IMR-90 (cell line): ENCODE measurements at regions not wholly inside any gene's neighbourhood (a gene's known extent, or its start where the extent isn't known, plus 50 kb on each side); places are given as distances from the start of the nearest gene placed in this dataset.

Experiments used
- ATAC-seq: fragments of 200-7000 bp; cut with Tn5 transposase; 2 replicates; pipeline ENCODE4 v1.9.1; 2020; ENCODE audit warnings: low read depth, mild to moderate bottlenecking, moderate library complexity
- BruUV-seq: library from RNA; stranded (reverse); fragments of 400-500 nt; replicated peaks from 2 replicates; lab custom pipeline; 2021; lab: Mats Ljungman, UMichigan
- CTCF ChIA-PET: fragments of 300-600 bp; formaldehyde crosslinking; extraction: SDS; loops from one replicate; lab custom pipeline; 2021; ENCODE audit warnings: antibody characterized with exemption; lab: Yijun Ruan, JAX
- POLR2A ChIA-PET: fragments of 300-600 bp; sonication (Branson Sonifier 250); formaldehyde crosslinking; loops from one replicate; lab custom pipeline; 2022; ENCODE audit warnings: antibody characterized with exemption; ENCODE audit not compliant: unreplicated experiment; lab: Charles Lee
- DNase-seq: peaks from one replicate; pipeline ENCODE4 v3.0.0; 2013
- H2AFZ ChIP-seq: replicated peaks from 2 replicates; pipeline ENCODE3; 2013; ENCODE audit warnings: low read length, mild to moderate bottlenecking; ENCODE audit not compliant: poor library complexity
- H2AK5ac ChIP-seq: 2 replicates; pipeline ENCODE4 v1.6.1; 2013; ENCODE audit warnings: low read depth, low read length, inconsistent platforms
- H2AK9ac ChIP-seq: replicated peaks from 2 replicates; pipeline ENCODE3; 2013; ENCODE audit warnings: mild to moderate bottlenecking, low read depth, low read length, moderate library complexity; ENCODE audit not compliant: poor library complexity
- H2BK120ac ChIP-seq: 2 replicates; pipeline ENCODE4 v1.6.1; 2013; ENCODE audit warnings: low read depth, low read length, inconsistent platforms
- H2BK15ac ChIP-seq: 3 replicates; pipeline ENCODE4 v1.6.1; 2013; ENCODE audit warnings: low read depth, low read length, inconsistent platforms
- H2BK20ac ChIP-seq: 2 replicates; pipeline ENCODE4 v1.6.1; 2013; ENCODE audit warnings: low read depth, mild to moderate bottlenecking, inconsistent platforms, low read length, moderate library complexity
- H2BK5ac ChIP-seq: 2 replicates; pipeline ENCODE4 v1.6.1; 2013; ENCODE audit warnings: mild to moderate bottlenecking, low read depth, low read length, inconsistent platforms; ENCODE audit not compliant: poor library complexity, severe bottlenecking
- H3K14ac ChIP-seq: replicated peaks from 2 replicates; pipeline ENCODE4 v1.6.1; 2013; ENCODE audit warnings: low read depth, low read length, inconsistent platforms
- H3K18ac ChIP-seq: 2 replicates; pipeline ENCODE4 v1.6.1; 2013; ENCODE audit warnings: low read depth, low read length, control low read depth
- H3K23ac ChIP-seq: 2 replicates; pipeline ENCODE4 v1.6.1; 2013; ENCODE audit warnings: low read depth, low read length, inconsistent platforms
- H3K27ac ChIP-seq: 2 replicates; pipeline ENCODE4 v1.5.1; 2013; ENCODE audit warnings: mild to moderate bottlenecking, control low read depth, low read length; ENCODE audit not compliant: insufficient read depth
- H3K27me3 ChIP-seq: 2 replicates; pipeline ENCODE4 v1.6.1; 2013; ENCODE audit warnings: low read length; ENCODE audit not compliant: control insufficient read depth, insufficient read depth
- H3K36me3 ChIP-seq: 2 replicates; pipeline ENCODE4 v1.6.1; 2013; ENCODE audit warnings: low read length, mixed read lengths; ENCODE audit not compliant: control insufficient read depth, insufficient read depth
- H3K4ac ChIP-seq: 2 replicates; pipeline ENCODE4 v1.6.1; 2013; ENCODE audit warnings: low read depth, low read length, inconsistent platforms
- H3K4me1 ChIP-seq: 2 replicates; pipeline ENCODE4 v1.6.1; 2013; ENCODE audit warnings: low read length, mixed read lengths; ENCODE audit not compliant: control insufficient read depth, insufficient read depth
- H3K4me2 ChIP-seq: 2 replicates; pipeline ENCODE4 v1.6.1; 2013; ENCODE audit warnings: low read depth, mild to moderate bottlenecking, control low read depth, low read length, moderate library complexity
- H3K4me3 ChIP-seq: 2 replicates; pipeline ENCODE4 v1.5.1; 2013; ENCODE audit warnings: low read depth, mild to moderate bottlenecking, control low read depth, low read length, moderate library complexity; ENCODE audit not compliant: insufficient read depth
- H3K56ac ChIP-seq: 2 replicates; pipeline ENCODE4 v1.6.1; 2013; ENCODE audit warnings: low read length, inconsistent platforms; ENCODE audit not compliant: insufficient read depth; ENCODE audit errors: extremely low read depth
- H3K79me1 ChIP-seq, 2 experiments: 2 replicates each; pipeline ENCODE4 v1.6.1; 2013; ENCODE audit warnings: low read length in 2 of 2, inconsistent platforms in 1 of 2, low read depth in 1 of 2
- H3K9ac ChIP-seq: 2 replicates; pipeline ENCODE4 v1.6.1; 2013; ENCODE audit warnings: low read depth, low read length, control low read depth
- H3K9me1 ChIP-seq: 2 replicates; pipeline ENCODE4 v1.6.1; 2013; ENCODE audit warnings: low read length, inconsistent platforms; ENCODE audit not compliant: insufficient read depth
- H3K9me3 ChIP-seq: 2 replicates; pipeline ENCODE4 v1.6.1; 2013; ENCODE audit warnings: low read length; ENCODE audit not compliant: control insufficient read depth, insufficient read depth
- H4K20me1 ChIP-seq: 2 replicates; pipeline ENCODE4 v1.6.1; 2013; ENCODE audit warnings: low read length, inconsistent platforms; ENCODE audit not compliant: insufficient read depth
- H4K5ac ChIP-seq: 2 replicates; pipeline ENCODE4 v1.6.1; 2013; ENCODE audit warnings: mild to moderate bottlenecking, low read depth, low read length, control low read depth
- H4K8ac ChIP-seq, 2 experiments: 2 replicates each; pipeline ENCODE4 v1.6.1; 2013; ENCODE audit warnings: low read depth in 2 of 2, low read length in 2 of 2, control low read depth in 1 of 2, inconsistent platforms in 1 of 2
- H4K91ac ChIP-seq: 2 replicates; pipeline ENCODE4 v1.6.1; 2013; ENCODE audit warnings: low read depth, low read length, inconsistent platforms; ENCODE audit not compliant: insufficient read depth
- BHLHE40 ChIP-seq: fragments of 150-350 bp; IDR thresholded peaks from 2 replicates; pipeline ENCODE4 v1.6.1; 2016; ENCODE audit warnings: mild to moderate bottlenecking, low read depth, low read length
- CEBPB ChIP-seq: IDR thresholded peaks from 2 replicates; pipeline ENCODE4 v1.6.1; 2012; ENCODE audit warnings: low read depth, low read length, improper control_type of control experiment
- CHD1 ChIP-seq: IDR thresholded peaks from 2 replicates; pipeline ENCODE4 v1.6.1; 2012; ENCODE audit warnings: low read depth, low read length, improper control_type of control experiment
- FOS ChIP-seq: fragments of 150-350 bp; IDR thresholded peaks from 2 replicates; pipeline ENCODE4 v1.6.1; 2016; ENCODE audit warnings: low read depth, low read length
- MAFK ChIP-seq: IDR thresholded peaks from 2 replicates; pipeline ENCODE4 v1.6.1; 2012; ENCODE audit warnings: low read depth, low read length, improper control_type of control experiment
- MAZ ChIP-seq: IDR thresholded peaks from 2 replicates; pipeline ENCODE4 v1.6.1; 2012; ENCODE audit warnings: low read depth, mild to moderate bottlenecking, low read length, improper control_type of control experiment, moderate library complexity, borderline replicate concordance
- MXI1 ChIP-seq: IDR thresholded peaks from 2 replicates; pipeline ENCODE4 v1.6.1; 2012; ENCODE audit warnings: low read depth, mild to moderate bottlenecking, low read length, moderate library complexity, borderline replicate concordance
- NFE2L2 ChIP-seq: fragments of 150-350 bp; IDR thresholded peaks from 2 replicates; pipeline ENCODE4 v1.6.1; 2016; ENCODE audit warnings: low read depth, mild to moderate bottlenecking, low read length
- POLR2A ChIP-seq: IDR thresholded peaks from 2 replicates; pipeline ENCODE4 v1.6.1; 2012; ENCODE audit warnings: mild to moderate bottlenecking, low read depth, low read length
- RAD21 ChIP-seq: IDR thresholded peaks from 2 replicates; pipeline ENCODE4 v1.6.1; 2012; ENCODE audit warnings: low read length, improper control_type of control experiment
- RCOR1 ChIP-seq: IDR thresholded peaks from 2 replicates; pipeline ENCODE4 v1.6.1; 2012; ENCODE audit warnings: mild to moderate bottlenecking, low read length, improper control_type of control experiment; ENCODE audit not compliant: insufficient replicate concordance
- RFX5 ChIP-seq: IDR thresholded peaks from 2 replicates; pipeline ENCODE4 v1.8.0; 2012; ENCODE audit warnings: low read depth, mild to moderate bottlenecking, low read length, moderate library complexity
- SMC3 ChIP-seq: fragments of 150-350 bp; IDR thresholded peaks from 2 replicates; pipeline ENCODE4 v1.6.1; 2016; ENCODE audit warnings: low read depth, mild to moderate bottlenecking, antibody characterized with exemption, low read length, moderate library complexity
- WGBS, 2 experiments: methylation state at CpG; one replicate each; pipeline versions ENCODE4 v1.1.5 to v1.1.7; 2013; ENCODE audit warnings: missing lambda C conversion rate in 2 of 2; ENCODE audit not compliant: insufficient read length in 1 of 2; ENCODE audit errors: extremely low coverage in 2 of 2; 5-methylcytosine and 5-hydroxymethylcytosine counted together
- dilution Hi-C: fragments of 300-500 bp; cut with HindIII; formaldehyde crosslinking; loops from one replicate; pipeline ENCODE4 v1.14.3; 2018; ENCODE audit warnings: low sequenced_read_pairs; ENCODE audit not compliant: unreplicated experiment
- in situ Hi-C: fragments of 300-500 bp; cut with MboI; formaldehyde crosslinking; loops from 3 replicates; pipeline ENCODE4 v1.14.3; 2019; ENCODE audit warnings: low sequenced_read_pairs, inconsistent platforms, mixed read lengths
- intact Hi-C: fragments of 100-400 bp; cut with micrococcal nuclease; formaldehyde crosslinking; loops from 2 replicates; pipeline ENCODE4 v1.10.0; 2022
- TF ChIP-seq, protein P1 (sequence below): fragments of 150-350 bp; IDR thresholded peaks from 2 replicates; pipeline ENCODE4 v1.6.1; 2017; ENCODE audit warnings: mild to moderate bottlenecking, antibody characterized with exemption, low read length, low read depth
- TF ChIP-seq, protein P2 (sequence below): conservative IDR thresholded peaks from 2 replicates; pipeline ENCODE4 v1.5.1; 2012; ENCODE audit warnings: mild to moderate bottlenecking, low read depth, low read length, improper control_type of control experiment
- TF ChIP-seq, protein P3 (sequence below): fragments of 150-350 bp; IDR thresholded peaks from 2 replicates; pipeline ENCODE4 v1.6.1; 2016; ENCODE audit warnings: low read depth, mild to moderate bottlenecking, low read length, moderate library complexity, borderline replicate concordance

DNA sequence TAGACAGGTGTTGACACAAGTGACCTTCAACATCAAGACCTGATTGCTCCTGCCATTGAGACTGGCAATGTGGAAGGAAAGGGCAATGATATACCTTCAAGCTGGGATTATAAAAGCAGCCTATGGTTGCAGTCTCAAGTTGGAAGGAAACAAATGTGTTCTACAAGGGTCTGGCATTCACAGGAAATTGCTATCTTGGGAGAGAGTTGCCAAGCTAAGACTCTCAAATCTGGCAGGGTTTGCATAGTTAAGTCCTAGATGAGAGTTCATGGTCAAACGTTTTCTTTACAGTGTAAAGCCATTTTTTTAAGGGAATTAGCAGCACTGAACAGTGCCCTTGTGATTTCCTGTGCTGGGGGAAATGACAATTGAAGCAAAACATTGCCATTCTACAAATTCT, 546.9 kb upstream of the CFAP20DC start:
- no TSS peak for BruUV-seq
- Histone ChIP-seq H3K4me2 (no peak overlapping the region), H3K4me3 (no peak overlapping the region), H3K9me1 (no peaks in the 10 kb centered on the region), H3K14ac (no peak overlapping the region), H3K18ac (no peak overlapping the region), H3K4me1 (no peaks in the 10 kb centered on the region), H3K9me3 (0 out of 2 replicates have a peak, but pooled peaks cover 2% of the 10 kb centered on the region), H4K8ac (no peak overlapping the region), H2BK15ac (no peak overlapping the region), H2AFZ (no peak overlapping the region), H2BK20ac (no peak overlapping the region), H2AK5ac (no peak overlapping the region), H2BK5ac (no peak overlapping the region), H4K20me1 (no peaks in the 10 kb centered on the region), H2BK120ac (no peak overlapping the region), H3K9ac (no peak overlapping the region), H3K27ac (no peak overlapping the region), H3K36me3 (no peaks in the 10 kb centered on the region), H4K5ac (no peak overlapping the region), H3K23ac (no peak overlapping the region), H3K27me3 (peaks cover 16% of the 10 kb centered on the region), H3K56ac (no peak overlapping the region), H3K4ac (no peak overlapping the region), H2AK9ac (no peak overlapping the region), H4K91ac (no peak overlapping the region), H3K79me1 (no peaks in the 10 kb centered on the region)
- ChIA-PET CTCF (no interaction called here), POLR2A (no interaction called here)
- intact Hi-C loops (no loop called here), dilution Hi-C loops (no loop called here), in situ Hi-C loops (no loop called here)
- DNase-seq (no peak), ATAC-seq (no peak)
- TF ChIP-seq, protein P1, sequence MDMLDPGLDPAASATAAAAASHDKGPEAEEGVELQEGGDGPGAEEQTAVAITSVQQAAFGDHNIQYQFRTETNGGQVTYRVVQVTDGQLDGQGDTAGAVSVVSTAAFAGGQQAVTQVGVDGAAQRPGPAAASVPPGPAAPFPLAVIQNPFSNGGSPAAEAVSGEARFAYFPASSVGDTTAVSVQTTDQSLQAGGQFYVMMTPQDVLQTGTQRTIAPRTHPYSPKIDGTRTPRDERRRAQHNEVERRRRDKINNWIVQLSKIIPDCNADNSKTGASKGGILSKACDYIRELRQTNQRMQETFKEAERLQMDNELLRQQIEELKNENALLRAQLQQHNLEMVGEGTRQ = no peak
- TF ChIP-seq, protein P2, sequence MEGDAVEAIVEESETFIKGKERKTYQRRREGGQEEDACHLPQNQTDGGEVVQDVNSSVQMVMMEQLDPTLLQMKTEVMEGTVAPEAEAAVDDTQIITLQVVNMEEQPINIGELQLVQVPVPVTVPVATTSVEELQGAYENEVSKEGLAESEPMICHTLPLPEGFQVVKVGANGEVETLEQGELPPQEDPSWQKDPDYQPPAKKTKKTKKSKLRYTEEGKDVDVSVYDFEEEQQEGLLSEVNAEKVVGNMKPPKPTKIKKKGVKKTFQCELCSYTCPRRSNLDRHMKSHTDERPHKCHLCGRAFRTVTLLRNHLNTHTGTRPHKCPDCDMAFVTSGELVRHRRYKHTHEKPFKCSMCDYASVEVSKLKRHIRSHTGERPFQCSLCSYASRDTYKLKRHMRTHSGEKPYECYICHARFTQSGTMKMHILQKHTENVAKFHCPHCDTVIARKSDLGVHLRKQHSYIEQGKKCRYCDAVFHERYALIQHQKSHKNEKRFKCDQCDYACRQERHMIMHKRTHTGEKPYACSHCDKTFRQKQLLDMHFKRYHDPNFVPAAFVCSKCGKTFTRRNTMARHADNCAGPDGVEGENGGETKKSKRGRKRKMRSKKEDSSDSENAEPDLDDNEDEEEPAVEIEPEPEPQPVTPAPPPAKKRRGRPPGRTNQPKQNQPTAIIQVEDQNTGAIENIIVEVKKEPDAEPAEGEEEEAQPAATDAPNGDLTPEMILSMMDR = no peak
- TF ChIP-seq NFE2L2 (no peak), RAD21 (no peak), POLR2A (no peak), MXI1 (no peak), BHLHE40 (no peak), MAZ (no peak), FOS (no peak), CEBPB (no peak), MAFK (no peak), RFX5 (no peak), SMC3 (no peak), CHD1 (no peak), RCOR1 (no peak)
- TF ChIP-seq, protein P3, sequence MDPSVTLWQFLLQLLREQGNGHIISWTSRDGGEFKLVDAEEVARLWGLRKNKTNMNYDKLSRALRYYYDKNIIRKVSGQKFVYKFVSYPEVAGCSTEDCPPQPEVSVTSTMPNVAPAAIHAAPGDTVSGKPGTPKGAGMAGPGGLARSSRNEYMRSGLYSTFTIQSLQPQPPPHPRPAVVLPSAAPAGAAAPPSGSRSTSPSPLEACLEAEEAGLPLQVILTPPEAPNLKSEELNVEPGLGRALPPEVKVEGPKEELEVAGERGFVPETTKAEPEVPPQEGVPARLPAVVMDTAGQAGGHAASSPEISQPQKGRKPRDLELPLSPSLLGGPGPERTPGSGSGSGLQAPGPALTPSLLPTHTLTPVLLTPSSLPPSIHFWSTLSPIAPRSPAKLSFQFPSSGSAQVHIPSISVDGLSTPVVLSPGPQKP = no peak
- WGBS, 2 experiments = no CpG with 5 or more reads among the region's 1 CpG
